CMK (cell line): ENCODE measurements at regions not wholly inside any gene's neighbourhood (a gene's known extent, or its start where the extent isn't known, plus 50 kb on each side); places are given as distances from the start of the nearest gene placed in this dataset.
"Not testable (repeated sequence)": the region's sequence is repeated elsewhere in the genome, so short reads cannot be mapped to it uniquely, and the experiment has no call there.

Experiments
- DNase-seq: peaks from one replicate; pipeline ENCODE4 v3.0.0-alpha.2; 2010; ENCODE audit warnings: low read depth

DNA sequence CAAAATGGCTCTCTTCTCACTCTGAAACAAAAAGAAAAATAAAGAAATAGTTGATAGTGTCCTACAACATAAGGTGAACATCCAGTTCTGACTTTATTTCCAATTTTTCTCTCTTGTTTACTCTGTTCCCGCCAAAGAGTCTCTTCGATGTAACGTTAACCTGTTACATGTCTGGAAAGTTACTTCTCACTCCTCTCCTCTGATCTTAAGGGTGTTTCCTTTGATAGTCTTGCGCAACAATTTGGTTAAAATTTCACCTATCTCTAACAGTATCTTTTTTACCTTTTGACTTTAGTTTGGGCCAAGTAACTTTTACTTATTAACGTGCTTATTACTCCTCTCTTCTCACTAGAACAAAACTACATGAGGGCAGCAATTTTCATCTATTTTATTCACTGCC is 1450.2 kb downstream of the BRINP3 start:
- DNase-seq: no peak

DNA sequence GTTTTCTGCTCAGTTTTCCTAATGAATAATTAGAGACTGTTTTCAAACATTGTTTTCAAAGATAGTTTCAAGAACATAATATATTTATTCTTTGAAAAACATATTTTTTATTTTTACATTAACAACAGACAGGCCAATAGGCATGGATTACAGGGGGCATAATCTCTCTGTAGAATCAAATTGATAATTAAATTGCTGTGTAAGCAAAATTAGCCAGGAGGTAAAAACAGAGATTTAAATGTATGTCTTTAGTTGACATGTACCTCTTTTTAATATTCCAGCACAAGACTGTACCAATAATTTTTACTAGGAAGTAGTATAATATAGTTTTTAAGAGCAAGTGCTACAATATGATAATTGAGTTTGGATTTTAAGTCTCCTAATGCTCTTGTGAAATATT is 1444.5 kb downstream of the BRINP3 start:
- no peak for DNase-seq

DNA sequence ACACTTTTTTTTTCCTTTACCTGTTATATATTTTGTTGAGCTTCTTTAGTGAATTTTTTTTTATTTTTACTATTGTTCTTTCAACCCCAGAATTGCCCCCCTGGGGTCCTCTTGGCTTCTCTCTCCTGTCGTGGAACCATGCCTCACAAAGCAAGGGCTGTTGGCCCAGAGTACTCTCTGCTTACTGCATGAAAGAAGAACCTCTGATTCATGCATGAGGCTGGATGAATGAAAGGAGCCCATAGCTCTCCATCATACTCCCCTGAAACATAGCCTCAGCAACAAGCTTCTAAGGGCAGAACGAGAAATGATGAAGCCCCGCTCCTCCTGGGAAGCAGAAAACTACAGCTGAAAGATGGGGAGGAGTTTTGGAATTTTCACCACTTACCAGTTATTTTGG is 1441.0 kb downstream of the BRINP3 start:
- DNase-seq: no peak

DNA sequence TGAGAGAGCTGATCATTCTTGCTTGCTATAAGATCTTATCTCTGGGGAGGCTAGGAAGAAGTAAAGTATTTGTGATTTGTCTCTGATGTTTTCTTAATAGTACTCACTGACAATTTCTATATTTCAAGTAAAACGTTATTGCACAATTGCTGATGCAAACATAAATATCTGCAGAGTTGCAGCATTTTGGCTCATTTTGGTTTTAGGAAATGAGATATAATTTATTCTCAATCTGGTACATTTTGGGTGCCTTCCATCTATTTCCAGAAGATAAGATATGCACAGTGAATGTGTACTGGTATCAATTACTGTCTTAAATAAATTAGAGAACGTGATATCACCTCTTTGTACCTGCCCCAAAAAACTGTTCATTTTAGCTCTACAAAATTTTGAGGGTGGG is 1431.5 kb downstream of the BRINP3 start:
- no peak for DNase-seq

DNA sequence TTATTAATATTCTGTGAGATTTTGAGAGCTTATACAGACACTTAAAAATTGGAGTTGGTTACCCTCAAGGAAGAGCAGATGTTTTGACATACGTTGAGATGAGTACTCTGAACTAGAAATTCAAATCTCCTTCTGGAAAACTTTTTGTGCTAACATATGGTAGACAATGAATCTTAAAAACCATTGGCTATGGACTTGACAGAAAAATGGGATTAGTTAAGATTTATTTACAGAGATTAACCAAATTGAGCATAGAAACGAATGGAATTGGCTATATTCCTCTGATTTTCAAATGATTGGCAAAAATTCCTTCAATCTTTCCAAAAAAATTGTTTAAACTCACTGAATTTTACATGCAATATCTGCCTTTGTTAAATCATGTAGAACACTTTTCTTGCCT is 1392.9 kb downstream of the BRINP3 start:
- no peak for DNase-seq

DNA sequence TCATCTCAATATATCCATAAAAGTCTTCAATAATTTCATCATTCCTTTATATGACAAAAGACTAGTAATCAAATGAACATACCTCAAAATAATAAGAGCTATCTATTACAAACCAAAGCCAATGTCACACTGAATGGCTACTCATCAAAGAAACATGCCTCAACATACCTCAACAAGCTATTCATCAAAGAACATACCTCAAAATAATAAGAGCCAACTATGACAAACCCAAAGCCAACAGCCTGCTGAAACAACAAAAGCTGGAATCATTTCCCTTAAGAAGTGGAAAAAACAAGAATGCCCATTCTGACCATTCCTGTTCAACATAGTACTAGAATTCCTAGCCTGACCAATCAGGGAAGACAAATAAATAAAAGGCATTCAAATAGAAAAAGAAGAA is 1373.7 kb downstream of the BRINP3 start:
- DNase-seq: no peak

DNA sequence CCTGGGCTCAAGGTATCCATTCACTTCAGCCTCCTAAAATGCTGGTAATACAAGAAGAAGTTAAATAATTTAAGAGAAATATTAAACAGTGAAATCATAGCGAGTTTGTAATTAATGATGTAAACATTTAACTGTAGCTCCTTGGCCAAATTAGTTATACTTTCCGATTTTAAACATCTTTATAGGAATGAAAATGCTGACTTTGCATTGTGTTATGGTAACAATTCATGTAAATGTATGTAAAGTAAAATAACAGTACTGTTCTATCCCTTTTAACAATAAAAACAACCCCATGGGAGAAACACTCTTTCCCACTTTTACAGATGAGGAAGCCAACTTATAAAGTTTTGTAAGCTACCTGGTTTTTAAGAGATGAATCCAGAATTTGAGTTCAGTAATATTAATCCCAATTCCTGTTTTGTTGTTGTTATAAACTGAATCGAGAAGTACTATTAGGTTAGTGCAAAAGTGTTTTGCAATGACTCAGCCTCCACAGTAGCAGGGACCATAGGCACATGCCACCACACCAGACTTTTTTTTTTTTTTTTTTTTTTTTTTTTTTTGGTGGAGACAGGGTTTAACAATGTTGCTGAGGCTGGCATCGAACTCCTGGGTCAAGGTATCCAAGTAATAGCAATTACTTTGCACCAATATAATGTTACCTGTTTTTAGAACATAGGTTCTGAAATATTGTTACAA is 1360.4 kb downstream of the BRINP3 start:
- DNase-seq: no peak

DNA sequence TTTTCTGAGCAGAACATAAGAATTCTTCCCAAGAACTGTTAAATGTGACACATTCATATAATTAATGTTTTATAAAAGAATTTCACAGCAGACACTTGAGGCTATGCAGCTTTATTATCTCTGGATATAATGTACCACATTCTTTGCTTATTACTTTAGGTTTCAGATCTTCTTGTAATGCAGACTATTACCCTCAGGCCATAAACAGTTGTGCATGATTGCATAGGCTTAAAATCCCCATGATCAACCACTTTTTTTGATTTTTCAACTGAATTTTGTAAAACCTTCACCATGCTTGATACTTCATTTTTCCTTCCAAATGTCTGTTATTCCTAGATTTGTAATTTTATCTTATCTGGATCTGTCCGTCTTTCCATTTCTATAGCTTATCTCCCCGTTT is 1355.7 kb downstream of the BRINP3 start:
- DNase-seq: no peak

DNA sequence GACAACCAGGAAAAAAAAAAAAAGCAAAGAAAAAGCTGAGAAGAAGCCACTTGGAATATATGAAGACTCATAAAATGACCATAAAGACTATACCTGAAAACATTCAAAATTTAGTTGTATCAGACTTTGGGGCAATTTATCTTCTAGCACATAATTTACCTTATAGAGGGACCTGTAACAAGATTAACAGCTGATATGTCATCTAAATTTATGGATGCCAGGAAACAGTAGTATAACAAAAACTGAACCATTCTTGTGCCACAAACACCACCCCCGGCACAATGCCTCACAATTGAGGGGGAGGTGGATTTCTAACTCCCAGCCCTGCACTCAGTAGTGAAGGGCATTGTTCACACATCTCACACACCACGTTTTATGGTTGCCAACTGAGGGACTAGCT is 1352.0 kb downstream of the BRINP3 start:
- no peak for DNase-seq

DNA sequence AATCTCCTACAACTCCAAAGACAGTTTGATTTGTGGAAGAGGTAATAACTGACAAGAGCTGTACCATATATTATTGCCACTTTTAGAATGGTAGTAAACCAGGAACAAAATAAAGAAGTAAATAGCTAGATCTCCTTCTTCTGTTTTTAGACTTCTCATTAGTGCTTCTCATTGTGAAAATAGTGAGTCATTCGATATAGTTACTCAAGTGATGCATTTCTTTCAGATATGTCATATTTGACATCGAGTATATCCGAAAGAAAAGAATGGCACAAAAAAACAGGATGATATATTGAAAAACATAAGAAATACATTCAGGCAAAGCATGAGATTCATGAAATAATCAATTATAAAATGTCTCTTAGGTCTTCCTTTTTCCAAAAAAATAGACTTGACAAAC is 1346.1 kb downstream of the BRINP3 start:
- DNase-seq: no peak

DNA sequence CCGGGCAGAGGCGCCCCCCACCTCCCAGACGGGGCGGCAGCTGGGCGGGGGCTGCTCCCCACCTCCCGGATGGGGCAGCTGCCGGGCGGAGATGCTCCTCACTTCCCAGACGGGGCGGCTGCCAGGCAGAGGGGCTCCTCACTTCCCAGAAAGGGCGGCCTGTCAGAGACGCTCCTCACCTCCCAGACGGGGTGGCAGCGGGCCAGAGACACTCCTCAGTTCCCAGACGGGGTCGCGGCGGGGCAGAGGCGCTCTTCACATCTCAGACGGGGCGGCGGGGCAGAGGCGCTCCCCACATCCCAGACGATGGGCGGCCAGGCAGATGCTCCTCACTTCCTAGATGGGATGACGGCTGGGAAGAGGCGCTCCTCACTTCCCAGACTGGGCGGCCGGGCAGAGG is 1337.9 kb downstream of the BRINP3 start:
- not testable (repeated sequence) for DNase-seq

DNA sequence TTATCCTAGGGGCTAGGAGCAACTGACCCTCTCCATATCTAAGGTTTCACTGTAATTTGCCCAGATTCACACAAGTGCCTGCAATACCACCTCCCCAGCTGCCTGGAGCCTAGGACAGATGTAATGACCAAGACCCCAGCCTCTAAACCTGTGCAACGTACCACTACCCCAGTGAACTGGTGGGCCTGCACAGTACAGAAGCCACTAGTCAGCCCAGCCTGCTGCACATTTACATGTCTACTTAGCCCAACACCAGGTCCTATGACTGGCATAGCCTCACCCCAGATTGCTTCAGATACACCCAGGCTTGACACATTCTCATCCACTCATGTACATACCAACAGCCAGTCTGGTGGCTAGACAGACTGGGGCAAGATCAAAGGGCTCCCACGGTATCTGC is 1336.6 kb downstream of the BRINP3 start:
- no peak for DNase-seq

DNA sequence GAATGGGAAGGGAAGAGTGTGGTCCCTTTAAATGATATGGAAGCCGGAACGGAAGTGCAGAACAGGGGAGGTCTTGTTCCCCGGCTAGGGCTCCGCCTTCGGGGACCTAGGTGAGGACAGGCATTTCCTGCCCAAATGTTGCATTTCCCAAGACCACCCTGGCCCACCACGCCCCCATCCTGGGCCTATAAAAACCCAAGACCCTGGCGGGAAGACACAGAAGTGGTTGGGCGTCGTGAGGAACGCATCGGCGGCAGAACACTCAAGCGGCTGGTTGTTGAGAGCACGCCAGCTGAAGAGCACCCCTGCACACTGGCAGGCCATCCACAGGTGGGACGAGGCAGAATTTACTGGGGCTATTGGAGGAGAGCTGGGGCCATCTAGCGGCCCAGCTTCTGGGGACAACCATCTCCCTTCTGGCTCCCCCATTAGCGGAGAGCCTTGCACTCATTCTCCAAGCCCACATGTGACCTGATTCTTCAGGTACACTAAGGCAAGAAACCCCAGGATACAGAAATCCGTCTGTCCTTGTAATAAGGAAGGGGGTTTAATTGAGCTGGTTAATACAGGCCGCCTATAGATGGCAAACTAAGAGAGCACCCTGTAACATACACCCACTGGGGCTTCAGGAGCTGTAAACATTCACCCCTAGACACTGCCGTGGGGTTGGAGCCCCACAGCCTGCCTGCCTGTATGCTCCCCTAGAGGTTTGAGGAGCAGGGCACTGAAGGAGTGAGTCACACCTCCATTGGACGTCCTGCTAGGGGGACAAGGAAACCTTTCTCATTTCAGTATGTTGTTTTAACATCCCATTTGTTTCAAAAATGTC is 1327.9 kb downstream of the BRINP3 start:
- DNase-seq: no peak

DNA sequence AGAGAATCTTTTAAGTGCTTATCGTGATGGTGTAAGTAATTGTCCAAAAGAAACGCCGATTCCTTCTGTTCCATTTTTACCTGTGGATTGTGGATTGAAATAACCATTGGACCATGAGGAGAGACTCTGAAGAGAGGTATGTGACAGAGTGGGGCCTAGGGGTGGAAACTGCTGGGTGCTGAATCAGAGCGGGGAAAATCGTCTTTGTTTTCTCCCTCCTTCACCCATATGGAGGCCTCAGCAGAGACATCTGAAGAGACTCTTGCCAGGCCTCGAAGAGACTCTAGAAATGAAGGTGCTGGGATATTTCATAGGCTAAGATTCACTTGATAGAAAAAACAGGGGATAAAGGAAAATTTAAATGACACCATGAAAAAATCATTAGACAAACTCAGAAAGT is 1327.0 kb downstream of the BRINP3 start:
- no peak for DNase-seq

DNA sequence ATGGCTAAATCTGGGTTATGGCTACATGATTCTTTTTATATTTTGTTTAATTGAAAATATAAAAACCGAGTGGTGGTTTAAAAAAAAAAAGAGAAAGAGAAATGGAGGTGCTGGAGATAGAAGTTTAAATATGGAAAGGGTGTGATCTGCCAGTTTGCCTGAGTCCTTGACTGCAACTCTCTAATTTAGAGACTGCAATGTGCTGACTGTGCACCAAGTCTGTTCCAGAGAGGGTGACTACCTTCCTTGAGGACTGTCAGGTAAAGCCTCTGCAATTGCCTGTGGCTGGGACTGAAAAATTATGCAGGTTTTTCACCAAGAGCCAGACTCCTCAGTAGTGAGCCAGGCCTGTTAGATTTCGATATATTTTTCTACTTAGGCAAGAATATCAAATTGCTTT is 1326.3 kb downstream of the BRINP3 start:
- no peak for DNase-seq

DNA sequence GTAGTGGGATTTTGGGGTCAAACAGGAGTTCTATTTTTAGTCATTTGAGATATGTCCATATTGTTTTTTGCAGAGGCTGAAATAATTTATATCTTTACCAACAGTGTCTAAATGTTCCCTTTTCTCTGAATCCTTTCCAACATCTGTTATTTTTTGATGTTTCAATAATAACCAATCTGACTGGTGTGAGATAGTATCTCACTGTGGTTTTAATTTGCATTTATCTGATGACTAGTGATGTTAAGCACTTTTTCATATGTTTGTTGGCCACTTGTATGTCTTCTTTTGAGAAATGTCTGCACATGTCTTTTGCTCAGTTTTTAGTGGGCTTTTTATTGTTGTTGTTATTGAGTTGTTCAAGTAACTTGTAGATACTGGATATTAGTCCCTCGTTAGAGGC is 1325.0 kb downstream of the BRINP3 start:
- no peak for DNase-seq

DNA sequence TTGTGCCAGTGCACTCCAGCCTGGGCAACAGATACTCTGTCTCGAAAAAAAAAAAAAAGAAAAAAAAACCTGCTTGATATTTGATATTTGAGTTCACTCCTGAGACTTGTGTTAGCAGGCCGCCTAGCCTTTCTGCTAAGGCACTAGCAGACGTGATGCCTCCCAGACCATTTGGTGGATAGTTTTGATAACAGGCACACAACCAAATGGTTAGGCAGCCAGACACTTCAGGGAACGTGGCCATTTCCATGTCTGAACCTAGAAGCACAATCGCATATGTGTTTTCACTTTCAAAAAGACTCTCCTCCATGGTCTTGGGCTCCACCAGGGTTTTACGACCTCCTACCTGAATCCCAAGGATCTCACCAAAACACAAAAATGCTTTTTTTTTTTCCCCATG is 1319.5 kb downstream of the BRINP3 start:
- no peak for DNase-seq

DNA sequence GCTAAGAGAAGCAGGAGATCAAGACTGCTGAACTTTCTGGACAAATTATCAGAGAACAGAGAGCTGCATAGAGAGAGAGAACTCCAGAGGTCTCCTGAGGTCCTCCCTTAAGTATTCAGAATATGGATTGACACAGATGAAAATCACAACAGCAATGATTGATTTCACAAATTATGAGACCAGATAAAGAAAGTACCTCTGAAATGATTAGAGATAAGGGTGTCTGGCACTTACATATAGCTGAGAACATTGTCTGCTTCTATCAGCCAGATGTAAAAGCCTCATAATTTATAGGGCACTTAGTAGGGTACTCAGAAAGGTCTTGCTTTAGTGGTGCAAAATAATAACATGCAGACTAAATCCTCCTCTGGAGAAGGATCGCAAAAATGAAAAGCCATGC is 1301.8 kb downstream of the BRINP3 start:
- no peak for DNase-seq

DNA sequence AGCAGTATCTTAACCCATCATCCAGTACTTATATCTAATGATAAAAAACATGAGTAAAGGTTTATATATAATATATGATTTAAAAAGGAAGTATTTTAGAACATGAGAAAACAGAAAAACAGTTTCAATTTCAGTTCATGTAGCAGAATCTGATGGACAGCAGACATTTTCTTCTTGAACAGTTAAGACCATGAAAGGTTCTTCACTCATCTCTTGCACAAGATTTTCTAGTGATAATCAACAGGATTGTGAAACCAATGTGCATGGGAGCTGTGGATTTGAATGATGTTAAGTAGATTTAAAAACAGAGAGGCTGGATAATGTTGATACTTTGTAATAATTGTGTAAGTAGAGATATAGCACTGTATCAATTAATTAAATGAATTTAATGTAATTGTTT is 1297.6 kb downstream of the BRINP3 start:
- no peak for DNase-seq

DNA sequence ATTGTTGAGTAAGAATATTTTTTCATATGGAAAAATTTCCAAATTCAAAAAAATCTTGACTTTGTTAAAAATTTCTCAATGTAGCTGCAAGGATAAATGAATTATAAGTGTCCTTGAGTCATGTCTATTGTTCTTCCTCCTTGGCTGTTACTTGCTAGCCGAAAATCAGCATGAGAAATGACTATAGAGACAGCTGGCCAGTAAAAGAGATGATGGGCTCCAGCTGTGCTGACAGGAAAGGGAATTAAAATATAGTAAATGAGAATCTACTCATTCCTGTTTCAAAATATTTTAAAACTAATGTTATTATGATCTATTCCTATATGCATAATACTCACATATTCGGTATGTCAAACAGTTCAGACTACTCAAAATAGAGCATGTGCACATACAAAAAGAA is 1292.6 kb downstream of the BRINP3 start:
- no peak for DNase-seq

DNA sequence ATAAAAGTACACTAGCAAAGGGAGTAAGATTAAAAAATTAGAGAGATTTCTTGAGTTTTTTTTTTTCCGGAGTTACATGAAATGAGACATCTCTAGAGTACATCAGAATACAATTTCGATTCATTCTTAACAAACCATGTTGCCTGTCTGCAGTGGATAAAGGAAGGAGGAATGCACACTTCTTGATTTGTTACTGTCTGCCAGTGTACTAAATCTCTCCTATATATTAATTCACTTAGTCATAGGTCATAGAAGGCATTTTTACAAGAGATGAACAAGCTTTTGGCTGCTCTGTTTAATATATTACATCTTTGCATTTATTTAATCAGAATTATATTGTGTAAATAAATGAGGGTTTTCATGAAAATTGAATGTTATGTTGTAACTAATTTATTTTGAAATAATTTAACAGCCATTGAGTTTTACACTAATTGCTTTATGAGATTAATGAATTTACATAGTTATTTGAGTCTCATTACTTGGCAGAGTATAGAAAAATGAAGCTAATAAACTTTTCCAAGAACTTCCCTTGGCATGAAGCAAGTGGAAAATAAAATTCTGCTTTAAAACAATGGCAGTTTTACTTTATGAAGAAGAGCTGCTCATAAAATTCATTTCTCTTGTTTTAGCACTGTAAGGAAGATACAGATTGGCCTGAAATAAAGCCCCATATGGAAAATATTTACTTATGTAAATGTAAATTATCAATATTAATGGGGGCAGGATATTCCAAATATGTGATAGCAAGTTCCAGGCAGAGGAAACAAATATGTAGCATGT is 1284.7 kb downstream of the BRINP3 start:
- DNase-seq: no peak

DNA sequence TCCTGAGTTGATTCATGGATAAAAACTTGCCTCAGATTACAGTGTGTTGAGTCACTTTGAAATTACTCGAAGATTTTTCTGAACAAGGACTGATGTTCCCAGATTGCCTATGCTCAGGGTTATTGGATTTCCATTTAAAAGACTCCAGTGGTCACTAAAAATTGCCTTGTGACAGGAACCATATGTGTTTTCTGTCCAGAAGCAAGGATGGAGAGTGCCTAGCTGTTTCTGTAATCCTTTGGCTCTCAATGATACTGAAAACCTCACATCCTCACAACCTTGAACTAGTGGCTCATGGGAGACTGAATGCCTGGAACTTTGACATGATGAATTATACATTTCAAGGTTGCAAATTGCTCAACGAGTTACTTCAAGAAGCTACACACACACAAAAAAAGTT is 1271.8 kb downstream of the BRINP3 start:
- DNase-seq: no peak

DNA sequence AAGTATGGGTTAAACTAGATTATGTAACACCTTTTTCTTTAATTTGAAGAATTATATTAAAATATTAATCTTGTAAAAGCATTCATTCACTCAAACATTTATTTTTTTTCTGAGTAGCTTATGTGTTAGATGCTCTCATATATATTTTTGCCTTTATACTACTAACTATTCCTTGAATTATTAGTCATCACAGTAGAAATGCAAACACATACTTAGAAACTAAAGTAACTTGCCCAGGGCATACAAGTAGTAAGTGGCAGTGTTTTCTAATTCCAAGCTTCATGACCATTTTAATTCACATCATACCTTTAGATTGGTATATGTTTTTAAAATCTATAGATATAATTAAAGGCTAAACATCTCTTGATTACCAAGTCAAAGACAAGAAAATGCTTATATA is 1271.0 kb downstream of the BRINP3 start:
- no peak for DNase-seq
